Activated CD8-positive, alpha-beta memory T cell treated with anti-CD3 and anti-CD28 coated beads, Interleukin-2, amount 50 U/mL, for 24 hours (primary cell): ENCODE measurements at regions not wholly inside any gene's neighbourhood (a gene's known extent, or its start where the extent isn't known, plus 50 kb on each side); places are given as distances from the start of the nearest gene placed in this dataset.
"Not testable (repeated sequence)": the region's sequence is repeated elsewhere in the genome, so short reads cannot be mapped to it uniquely, and the experiment has no call there.

ENCODE experiments used
- DNase-seq: peaks from one replicate; pipeline ENCODE4 v3.0.0-alpha.2; 2020; ENCODE audit errors: extremely low read depth

- not testable (repeated sequence) for DNase-seq
These were observed 62.1 kb upstream of the SMURF2 start for GRCh38 chr17:64724246-64724645.

- no peak for DNase-seq
These were observed 61.7 kb upstream of the SMURF2 start for GRCh38 chr17:64723781-64724180.

DNA sequence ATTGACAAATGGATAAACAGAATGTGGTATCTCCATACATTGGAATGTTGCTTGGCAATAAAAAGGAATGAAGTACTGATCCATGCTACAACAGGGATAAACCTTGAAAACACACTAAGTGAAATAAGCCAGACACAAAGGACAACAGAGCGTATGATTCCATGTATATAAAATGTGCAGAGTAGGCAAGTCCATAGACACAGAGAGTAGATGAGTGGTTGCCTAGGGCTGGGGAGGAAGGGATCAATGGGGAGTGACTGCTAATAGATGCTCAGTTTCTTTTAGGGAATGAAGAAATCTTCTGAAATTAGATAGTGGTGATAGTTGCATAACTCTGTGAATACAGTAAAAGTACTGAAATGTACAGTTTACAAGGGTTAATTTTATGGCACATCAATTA lies 59.4 kb upstream of the SMURF2 start:
- DNase-seq, result not testable (repeated sequence)

- DNase-seq, result not testable (repeated sequence)
These were observed 58.1 kb upstream of the SMURF2 start for GRCh38 chr17:64720253-64720652.

- DNase-seq, result not testable (repeated sequence)
These were observed 57.4 kb upstream of the SMURF2 start for GRCh38 chr17:64719517-64719916.

- DNase-seq, result not testable (repeated sequence)
These were observed 56.7 kb upstream of the SMURF2 start for GRCh38 chr17:64718816-64719215.

DNA sequence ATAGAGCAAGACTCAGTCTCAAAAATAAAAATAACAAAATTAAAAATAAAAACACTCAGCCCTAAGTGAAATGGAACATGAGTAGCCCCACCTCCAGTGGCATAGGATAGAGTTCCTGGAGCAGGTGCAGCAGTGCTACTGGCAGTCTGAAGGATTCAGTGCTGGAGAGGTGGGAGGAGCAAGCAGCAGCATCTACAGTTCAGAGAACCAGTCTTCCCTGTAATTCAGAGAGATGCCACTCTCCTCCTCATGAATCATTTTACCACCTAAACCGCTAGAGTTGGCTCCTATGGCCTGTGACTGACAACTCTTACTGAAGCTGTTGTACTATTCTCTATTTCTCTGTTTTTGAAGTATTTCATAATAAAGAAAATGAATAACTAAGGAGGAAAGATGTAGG lies 56.0 kb upstream of the SMURF2 start:
- no peak for DNase-seq

- DNase-seq, result not testable (repeated sequence)
These were observed 54.4 kb upstream of the SMURF2 start for GRCh38 chr17:64716496-64716895.

GRCh38 chr17:64713786-64714185 lies 51.7 kb upstream of the SMURF2 start:
- DNase-seq, result not testable (repeated sequence)

- not testable (repeated sequence) for DNase-seq
These were observed 50.6 kb upstream of the SMURF2 start for GRCh38 chr17:64712557-64713351.
